GM18508 (cell line): ENCODE measurements at regions not wholly inside any gene's neighbourhood (a gene's known extent, or its start where the extent isn't known, plus 50 kb on each side); places are given as distances from the start of the nearest gene placed in this dataset.

Source experiments
- ATAC-seq: cut with Tn5 transposase; IDR thresholded peaks from one replicate; pipeline ENCODE4 v1.9.1; 2021; ENCODE audit warnings: moderate number of reproducible peaks; ENCODE audit not compliant: insufficient read depth, unreplicated experiment

- ATAC-seq: no peak
These were observed 178.8 kb downstream of the SCP2D1 start for GRCh38 chr20:18992418-18992817.

GRCh38 chr20:18995455-18995854 is 181.9 kb downstream of the SCP2D1 start:
- ATAC-seq: no peak

- ATAC-seq: no peak
These were observed 185.5 kb downstream of the SCP2D1 start for GRCh38 chr20:18999086-18999485.

- no peak for ATAC-seq
These were observed 186.5 kb downstream of the SCP2D1 start for GRCh38 chr20:19000078-19000477.

- no peak for ATAC-seq
These were observed 187.6 kb downstream of the SCP2D1 start for GRCh38 chr20:19001177-19001576.

- no peak for ATAC-seq
These were observed 190.1 kb downstream of the SCP2D1 start for GRCh38 chr20:19003366-19004336.

GRCh38 chr20:19004975-19005374 is 191.4 kb downstream of the SCP2D1 start:
- ATAC-seq: no peak

GRCh38 chr20:19008497-19008896 is 194.9 kb downstream of the SCP2D1 start:
- no peak for ATAC-seq

GRCh38 chr20:19009081-19009688 is 195.6 kb downstream of the SCP2D1 start:
- ATAC-seq: no peak

GRCh38 chr20:19012676-19013075 is 199.1 kb downstream of the SCP2D1 start:
- no peak for ATAC-seq

GRCh38 chr20:19013907-19014306 is 198.5 kb upstream of the SLC24A3 start:
- ATAC-seq: no peak

- ATAC-seq: no peak
These were observed 196.9 kb upstream of the SLC24A3 start for GRCh38 chr20:19015351-19016139.

GRCh38 chr20:19016140-19016497 is 196.3 kb upstream of the SLC24A3 start:
- ATAC-seq: no peak

GRCh38 chr20:19017104-19017690 is 195.2 kb upstream of the SLC24A3 start:
- ATAC-seq: no peak

GRCh38 chr20:19018881-19019280 is 193.6 kb upstream of the SLC24A3 start:
- no peak for ATAC-seq

- ATAC-seq: no peak
These were observed 192.6 kb upstream of the SLC24A3 start for GRCh38 chr20:19019734-19020364.

- ATAC-seq: no peak
These were observed 190.9 kb upstream of the SLC24A3 start for GRCh38 chr20:19021406-19022117.

- ATAC-seq: no peak
These were observed 190.3 kb upstream of the SLC24A3 start for GRCh38 chr20:19022118-19022575.

- no peak for ATAC-seq
These were observed 189.5 kb upstream of the SLC24A3 start for GRCh38 chr20:19022791-19023448.
